ENCODE measurements at regions not wholly inside any gene's neighbourhood (a gene's known extent, or its start where the extent isn't known, plus 50 kb on each side); places are given as distances from the start of the nearest gene placed in this dataset.

GRCh38 chr6:73923905-73924485 lies 228.0 kb downstream of the CD109 start:
- H3K4me1 ChIP-seq (ENCODE audit: control insufficient read depth in 2 of 2, insufficient read depth in 2 of 2, low read length in 2 of 2): no peaks in the 10 kb centered on the region
- no peaks in the 10 kb centered on the region for H3K79me2 ChIP-seq (ENCODE audit: control insufficient read depth, insufficient read depth, low read length)
- DNase-seq (no peak), ATAC-seq (ENCODE audit: low read depth) (no peak)
- no peaks in the 10 kb centered on the region for H3K27me3 ChIP-seq (replicated peaks in 1 of 4; ENCODE audit: control extremely low read depth in 1 of 4, control insufficient read depth in 3 of 4, insufficient read depth in 4 of 4, low read length in 3 of 4)
- Mint-ChIP-seq H3K27me3 (no peaks in the 10 kb centered on the region), H3K27ac (no peak overlapping the region), H3K9me3 (ENCODE audit: insufficient read depth) (peaks cover under 1% of the 10 kb centered on the region), H3K4me3 (no peak overlapping the region), H3K4me1 (no peaks in the 10 kb centered on the region)
- CTCF ChIA-PET: no interaction called here
- H2AFZ ChIP-seq (ENCODE audit: insufficient read depth, low read depth, low read length, poor library complexity, severe bottlenecking): no peak overlapping the region
- TF ChIP-seq EZH2 (IDR thresholded peaks at IDR 0.05; ENCODE audit: borderline replicate concordance, insufficient read depth, low read depth, low read length, poor library complexity, severe bottlenecking) (no peak), CTCF (IDR thresholded peaks at IDR 0.05) (no peak)
- H3K9ac ChIP-seq (ENCODE audit: low read length): no peak overlapping the region
- H4K20me1 ChIP-seq (ENCODE audit: control insufficient read depth, insufficient read depth, low read length, poor library complexity, severe bottlenecking): no peaks in the 10 kb centered on the region
- no peak overlapping the region for H3K4me3 ChIP-seq (ENCODE audit: control extremely low read depth in 1 of 5, extremely low read depth in 1 of 5, insufficient read depth in 1 of 5, low read depth in 2 of 5, low read length in 4 of 5)
- POLR2A ChIA-PET: no interaction called here
- intact Hi-C loops (cut with micrococcal nuclease): no loop called here
- H3K4me2 ChIP-seq (replicated peaks; ENCODE audit: low read depth, low read length, poor library complexity, severe bottlenecking): no peak overlapping the region
- no peak overlapping the region for H3K27ac ChIP-seq (ENCODE audit: low read length in 2 of 2)
- no CpG with 5 or more reads among the region's 1 CpG for WGBS (ENCODE audit: insufficient coverage)
- peaks cover 0 to 3% (median 0%) of the 10 kb centered on the region in 3 donors for H3K9me3 ChIP-seq (ENCODE audit: control extremely low read depth in 1 of 3, control insufficient read depth in 2 of 3, insufficient read depth in 1 of 3, low read length in 2 of 3)
- H3K36me3 ChIP-seq (replicated peaks in 1 of 2; ENCODE audit: control extremely low read depth in 1 of 2, control insufficient read depth in 1 of 2, extremely low read depth in 1 of 2, insufficient read depth in 2 of 2, low read length in 1 of 2): no peaks in the 10 kb centered on the region

GRCh38 chr6:73903155-73903554 lies 207.2 kb downstream of the CD109 start:
- H3K9ac ChIP-seq (ENCODE audit: low read length): no peak overlapping the region
- Mint-ChIP-seq H3K9me3 (ENCODE audit: insufficient read depth) (peaks cover 5% of the 10 kb centered on the region), H3K27ac (no peak overlapping the region), H3K4me1 (no peaks in the 10 kb centered on the region), H3K27me3 (no peaks in the 10 kb centered on the region), H3K4me3 (no peak overlapping the region)
- DNase-seq (no peak), ATAC-seq (ENCODE audit: low read depth) (no peak)
- H3K27me3 ChIP-seq (replicated peaks in 1 of 4; ENCODE audit: control extremely low read depth in 1 of 4, control insufficient read depth in 3 of 4, insufficient read depth in 4 of 4, low read length in 3 of 4): peaks cover 0 to 4% (median 0%) of the 10 kb centered on the region in 4 experiments
- H3K36me3 ChIP-seq (replicated peaks in 1 of 2; ENCODE audit: control extremely low read depth in 1 of 2, control insufficient read depth in 1 of 2, extremely low read depth in 1 of 2, insufficient read depth in 2 of 2, low read length in 1 of 2): no peaks in the 10 kb centered on the region
- POLR2A ChIA-PET: no interaction called here
- peaks cover 0 to 17% (median 2%) of the 10 kb centered on the region in 3 donors for H3K9me3 ChIP-seq (ENCODE audit: control extremely low read depth in 1 of 3, control insufficient read depth in 2 of 3, insufficient read depth in 1 of 3, low read length in 2 of 3)
- H3K27ac ChIP-seq (ENCODE audit: low read length in 2 of 2): no peak overlapping the region
- no peaks in the 10 kb centered on the region for H4K20me1 ChIP-seq (ENCODE audit: control insufficient read depth, insufficient read depth, low read length, poor library complexity, severe bottlenecking)
- H2AFZ ChIP-seq (ENCODE audit: insufficient read depth, low read depth, low read length, poor library complexity, severe bottlenecking): no peak overlapping the region
- no peaks in the 10 kb centered on the region for H3K79me2 ChIP-seq (ENCODE audit: control insufficient read depth, insufficient read depth, low read length)
- 78% methylated on average over 12 of the region's 14 CpGs for WGBS (ENCODE audit: insufficient coverage)
- intact Hi-C loops (cut with micrococcal nuclease): no loop called here
- no peaks in the 10 kb centered on the region for H3K4me1 ChIP-seq (ENCODE audit: control insufficient read depth in 2 of 2, insufficient read depth in 2 of 2, low read length in 2 of 2)
- CTCF ChIA-PET: no interaction called here
- H3K4me2 ChIP-seq (replicated peaks; ENCODE audit: low read depth, low read length, poor library complexity, severe bottlenecking): no peak overlapping the region
- no peak overlapping the region for H3K4me3 ChIP-seq (ENCODE audit: control extremely low read depth in 1 of 5, extremely low read depth in 1 of 5, insufficient read depth in 1 of 5, low read depth in 2 of 5, low read length in 4 of 5)
- no peak for TF ChIP-seq EZH2 (IDR thresholded peaks at IDR 0.05; ENCODE audit: borderline replicate concordance, insufficient read depth, low read depth, low read length, poor library complexity, severe bottlenecking)
- no peak for TF ChIP-seq CTCF (IDR thresholded peaks at IDR 0.05)
